MM.1S (cell line): ENCODE measurements at regions not wholly inside any gene's neighbourhood (a gene's known extent, or its start where the extent isn't known, plus 50 kb on each side); places are given as distances from the start of the nearest gene placed in this dataset.

Source experiments
- EZH2 ChIP-seq: fragments of 300-600 bp; sonication (generic); optimal IDR thresholded peaks from 2 replicates; pipeline ENCODE3; 2017; ENCODE audit warnings: low read depth, mild to moderate bottlenecking, antibody characterized with exemption, low read length, mixed read lengths
- TF ChIP-seq, protein P1 (sequence below): fragments of 300-600 bp; sonication (generic); IDR thresholded peaks from 2 replicates; pipeline ENCODE4 v1.5.1; 2016; ENCODE audit warnings: antibody characterized with exemption, low read length, mixed read lengths

DNA sequence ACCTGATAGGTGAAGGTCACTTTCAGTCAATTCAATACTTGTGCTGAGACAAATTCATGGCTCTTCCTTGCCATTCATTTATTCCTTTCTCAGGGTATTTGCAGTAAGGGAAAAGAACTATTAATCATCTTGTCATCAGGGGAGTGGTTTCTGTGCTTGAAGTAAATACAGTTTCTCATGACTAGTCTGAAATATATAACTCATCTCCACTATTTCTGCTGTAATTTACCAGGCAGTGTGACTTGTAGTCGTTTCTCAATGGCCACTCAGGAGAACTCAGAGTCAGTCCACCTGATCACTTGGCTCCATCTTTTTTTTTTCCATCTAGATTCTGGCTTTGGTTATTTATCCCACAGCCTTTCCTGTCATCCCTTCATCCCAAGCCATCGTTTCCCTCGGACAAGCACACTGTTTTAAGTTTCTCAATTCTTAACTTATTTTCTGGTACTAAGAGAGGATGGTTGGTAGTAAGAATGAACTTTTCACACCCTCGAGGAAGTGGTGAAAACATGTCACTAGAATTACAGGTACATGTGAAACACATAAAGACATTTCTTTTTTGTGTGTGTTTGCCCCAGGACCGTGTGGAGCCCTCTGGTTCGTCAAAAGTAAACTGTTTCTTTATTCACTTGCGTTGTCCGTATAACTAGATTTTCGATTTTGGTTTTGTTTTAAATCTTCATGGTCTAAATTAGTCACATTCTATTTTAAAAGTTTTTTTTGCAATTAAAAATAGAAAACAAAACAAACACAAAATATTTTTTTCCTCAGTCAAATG is 620.2 kb downstream of the ZBBX start:
- TF ChIP-seq EZH2, result no peak
- TF ChIP-seq, protein P1, sequence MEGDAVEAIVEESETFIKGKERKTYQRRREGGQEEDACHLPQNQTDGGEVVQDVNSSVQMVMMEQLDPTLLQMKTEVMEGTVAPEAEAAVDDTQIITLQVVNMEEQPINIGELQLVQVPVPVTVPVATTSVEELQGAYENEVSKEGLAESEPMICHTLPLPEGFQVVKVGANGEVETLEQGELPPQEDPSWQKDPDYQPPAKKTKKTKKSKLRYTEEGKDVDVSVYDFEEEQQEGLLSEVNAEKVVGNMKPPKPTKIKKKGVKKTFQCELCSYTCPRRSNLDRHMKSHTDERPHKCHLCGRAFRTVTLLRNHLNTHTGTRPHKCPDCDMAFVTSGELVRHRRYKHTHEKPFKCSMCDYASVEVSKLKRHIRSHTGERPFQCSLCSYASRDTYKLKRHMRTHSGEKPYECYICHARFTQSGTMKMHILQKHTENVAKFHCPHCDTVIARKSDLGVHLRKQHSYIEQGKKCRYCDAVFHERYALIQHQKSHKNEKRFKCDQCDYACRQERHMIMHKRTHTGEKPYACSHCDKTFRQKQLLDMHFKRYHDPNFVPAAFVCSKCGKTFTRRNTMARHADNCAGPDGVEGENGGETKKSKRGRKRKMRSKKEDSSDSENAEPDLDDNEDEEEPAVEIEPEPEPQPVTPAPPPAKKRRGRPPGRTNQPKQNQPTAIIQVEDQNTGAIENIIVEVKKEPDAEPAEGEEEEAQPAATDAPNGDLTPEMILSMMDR, result no peak
